ENCODE measurements at regions not wholly inside any gene's neighbourhood (a gene's known extent, or its start where the extent isn't known, plus 50 kb on each side); places are given as distances from the start of the nearest gene placed in this dataset.

- TF ChIP-seq POLR2A (IDR thresholded peaks at IDR 0.05) (no peak), CTCF (IDR thresholded peaks at IDR 0.05) (no peak)
Observed at GRCh38 chr21:39097981-39098380, 85.3 kb downstream of the PSMG1 start.
